ENCODE measurements at regions not wholly inside any gene's neighbourhood (a gene's known extent, or its start where the extent isn't known, plus 50 kb on each side); places are given as distances from the start of the nearest gene placed in this dataset.
A peak's percentile ranks its signal among the peaks of the same experiment; 100 is the strongest.
"Not testable (repeated sequence)": the region's sequence is repeated elsewhere in the genome, so short reads cannot be mapped to it uniquely, and the experiment has no call there.

DNA sequence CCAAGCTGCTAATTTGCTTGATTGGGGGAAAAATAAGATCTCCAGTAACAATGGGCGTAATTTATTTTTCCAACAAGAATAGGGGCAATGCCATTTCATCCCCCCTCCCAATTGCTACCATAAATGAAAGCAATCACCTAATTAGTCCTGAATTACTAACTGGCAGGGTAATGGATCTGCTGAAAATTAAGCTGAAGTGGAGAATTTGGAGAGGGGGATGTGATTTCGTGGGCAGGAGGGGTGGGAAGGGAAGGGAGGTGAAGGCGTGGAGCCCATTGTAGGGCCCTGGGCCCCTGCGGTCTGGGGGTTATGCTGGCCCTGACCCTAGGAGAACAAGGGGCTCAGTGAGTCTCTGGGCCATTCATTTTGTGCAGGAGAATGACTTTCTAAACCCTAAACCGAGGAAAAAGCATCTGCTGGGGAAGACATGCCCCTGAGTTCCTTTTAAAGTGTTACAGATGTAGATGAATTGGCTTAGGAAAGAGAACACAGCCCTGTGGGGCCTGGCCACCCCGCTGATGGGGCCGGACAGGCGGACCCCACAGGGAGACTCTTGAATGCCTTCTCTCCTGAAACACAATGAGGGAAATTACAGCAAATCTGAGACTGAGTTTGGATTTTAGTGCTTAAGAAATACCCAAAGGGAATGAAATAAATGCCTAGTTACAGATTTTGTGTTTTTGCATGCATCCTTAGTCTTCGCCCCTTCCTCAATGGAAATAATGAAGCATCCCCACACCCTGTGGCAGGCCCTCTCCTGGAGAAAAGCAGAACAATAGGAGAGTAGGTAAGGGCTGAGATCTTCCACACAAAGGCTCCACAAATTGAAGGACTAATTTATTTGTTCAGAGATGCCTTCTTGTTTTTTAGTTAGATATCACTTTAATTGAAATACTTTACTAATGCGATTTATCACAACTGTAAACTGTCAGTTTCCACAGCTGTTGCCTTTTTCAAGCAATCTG, 143.2 kb downstream of the PSAT1 start:
- ChIA-PET POLR2A (no interaction called here), CTCF (interaction anchor here (0.5 to 2.7 kb wide), 40 partner anchors 9 to 1301 kb away, joined by 3 to 33 read pairs (median 4); partner anchors contain the start of gene TLE4)
- Histone ChIP-seq H3K4me3 (ENCODE audit: low read depth, low read length) (no peak overlapping the region), H3K9me3 (ENCODE audit: control insufficient read depth, insufficient read depth, low read length) (peaks cover 3% of the 10 kb centered on the region; the same call in 1 of the 2 replicates), H3K27ac (ENCODE audit: low read depth, low read length) (no peak overlapping the region), H3K27me3 (ENCODE audit: control insufficient read depth, insufficient read depth, low read length) (peaks cover 9% of the 10 kb centered on the region)
- peak; percentile 11; the same call in 1 of the 2 replicates for TF ChIP-seq CTCF (IDR thresholded peaks at IDR 0.05; ENCODE audit: low read depth, low read length)
- DNase-seq (ENCODE audit: low read depth, low spot score) = no peak

DNA sequence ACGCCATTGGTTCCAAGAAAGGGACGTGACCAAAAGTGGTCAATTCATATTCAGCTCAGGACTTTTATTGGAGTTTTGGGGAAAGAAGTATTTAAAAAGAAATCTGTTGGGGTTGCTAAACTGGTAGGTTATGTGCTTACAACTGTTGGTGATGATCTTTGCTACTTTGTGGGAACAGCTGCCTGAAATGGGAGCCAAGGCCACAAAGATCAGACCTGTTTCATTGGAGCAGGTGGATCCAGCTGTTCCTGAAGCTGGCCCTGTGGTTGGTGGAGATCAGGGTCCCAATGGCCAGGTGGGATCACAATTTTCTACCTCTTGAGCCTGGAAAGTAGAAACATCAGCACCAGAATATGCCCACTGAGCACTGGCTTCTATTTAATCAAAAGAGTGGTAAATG, 144.5 kb downstream of the PSAT1 start:
- CTCF ChIA-PET = no interaction called here
- Histone ChIP-seq H3K27me3 (ENCODE audit: control insufficient read depth, insufficient read depth, low read length) (peaks cover 5% of the 10 kb centered on the region), H3K27ac (ENCODE audit: low read depth, low read length) (no peak overlapping the region), H3K4me3 (ENCODE audit: low read depth, low read length) (no peak overlapping the region), H3K9me3 (ENCODE audit: control insufficient read depth, insufficient read depth, low read length) (peaks cover 3% of the 10 kb centered on the region; the same call in 1 of the 2 replicates)
- POLR2A ChIA-PET = no interaction called here
- no peak for TF ChIP-seq CTCF (IDR thresholded peaks at IDR 0.05; ENCODE audit: low read depth, low read length)
- no peak for DNase-seq (ENCODE audit: low read depth, low spot score)

GRCh38 chr9:78441822-78442431, 145.0 kb downstream of the PSAT1 start:
- Histone ChIP-seq H3K27ac (ENCODE audit: low read depth, low read length) (no peak overlapping the region), H3K27me3 (ENCODE audit: control insufficient read depth, insufficient read depth, low read length) (no peaks in the 10 kb centered on the region), H3K4me3 (ENCODE audit: low read depth, low read length) (no peak overlapping the region), H3K9me3 (ENCODE audit: control insufficient read depth, insufficient read depth, low read length) (peaks cover 3% of the 10 kb centered on the region; the same call in 1 of the 2 replicates)
- CTCF ChIA-PET = no interaction called here
- DNase-seq (ENCODE audit: low read depth, low spot score) = no peak
- no peak for TF ChIP-seq CTCF (IDR thresholded peaks at IDR 0.05; ENCODE audit: low read depth, low read length)
- POLR2A ChIA-PET = no interaction called here

DNA sequence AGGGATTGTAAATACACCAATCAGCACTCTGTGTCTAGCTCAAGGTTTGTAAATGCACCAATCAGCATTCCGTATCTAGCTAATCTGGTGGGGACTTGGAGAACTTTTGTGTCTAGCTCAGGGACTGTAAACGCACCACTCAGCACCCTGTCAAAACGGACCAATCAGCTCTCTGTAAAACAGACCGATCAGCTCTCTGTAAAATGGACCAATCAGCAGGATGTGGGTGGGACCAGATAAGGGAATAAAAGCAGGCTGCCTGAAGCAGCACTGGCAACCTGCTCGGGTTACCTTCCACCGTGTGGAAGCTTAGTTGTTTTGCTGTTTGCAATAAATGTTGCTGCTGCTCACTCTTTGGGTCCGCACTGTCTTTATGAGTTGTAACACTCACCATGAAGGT, 145.7 kb downstream of the PSAT1 start:
- CTCF ChIA-PET = interaction anchor here (0.6 kb wide), 1 partner anchor 174 kb away, joined by 5 read pairs; no protein-coding TSS in a partner anchor
- POLR2A ChIA-PET = not testable (repeated sequence)

GRCh38 chr9:78443946-78444345, 147.0 kb downstream of the PSAT1 start:
- H3K9me3 ChIP-seq (ENCODE audit: control insufficient read depth, insufficient read depth, low read length) = peaks cover 3% of the 10 kb centered on the region; the same call in 1 of the 2 replicates
- no peak for TF ChIP-seq CTCF (IDR thresholded peaks at IDR 0.05; ENCODE audit: low read depth, low read length)
- CTCF ChIA-PET = no interaction called here
- H3K27me3 ChIP-seq (ENCODE audit: control insufficient read depth, insufficient read depth, low read length) = no peaks in the 10 kb centered on the region
- POLR2A ChIA-PET = no interaction called here
- H3K4me3 ChIP-seq (ENCODE audit: low read depth, low read length) = no peak overlapping the region
- DNase-seq (ENCODE audit: low read depth, low spot score) = no peak
- H3K27ac ChIP-seq (ENCODE audit: low read depth, low read length) = no peak overlapping the region

More for the DNA sequence above, 145.7 kb downstream of the PSAT1 start:
- H3K4me3 ChIP-seq (ENCODE audit: low read depth, low read length); DNase-seq (ENCODE audit: low read depth, low spot score); H3K27me3 ChIP-seq (ENCODE audit: control insufficient read depth, insufficient read depth, low read length); H3K27ac ChIP-seq (ENCODE audit: low read depth, low read length); H3K9me3 ChIP-seq (ENCODE audit: control insufficient read depth, insufficient read depth, low read length): not testable (repeated sequence)
